GM10266 (cell line): ENCODE measurements at regions not wholly inside any gene's neighbourhood (a gene's known extent, or its start where the extent isn't known, plus 50 kb on each side); places are given as distances from the start of the nearest gene placed in this dataset.

Experiments used
- DNase-seq: peaks from one replicate; pipeline ENCODE4 v3.0.0; 2012; ENCODE audit errors: extremely low spot score
- CTCF ChIP-seq: IDR thresholded peaks from 2 replicates; pipeline ENCODE4 v1.5.1; 2012; ENCODE audit warnings: mild to moderate bottlenecking, low read depth; ENCODE audit not compliant: control insufficient read depth, insufficient read depth; ENCODE audit errors: missing control alignments

- DNase-seq = no peak
- TF ChIP-seq CTCF = no peak
Measured at GRCh38 chr20:57907131-57908000, 197.6 kb upstream of the PMEPA1 start.

DNA sequence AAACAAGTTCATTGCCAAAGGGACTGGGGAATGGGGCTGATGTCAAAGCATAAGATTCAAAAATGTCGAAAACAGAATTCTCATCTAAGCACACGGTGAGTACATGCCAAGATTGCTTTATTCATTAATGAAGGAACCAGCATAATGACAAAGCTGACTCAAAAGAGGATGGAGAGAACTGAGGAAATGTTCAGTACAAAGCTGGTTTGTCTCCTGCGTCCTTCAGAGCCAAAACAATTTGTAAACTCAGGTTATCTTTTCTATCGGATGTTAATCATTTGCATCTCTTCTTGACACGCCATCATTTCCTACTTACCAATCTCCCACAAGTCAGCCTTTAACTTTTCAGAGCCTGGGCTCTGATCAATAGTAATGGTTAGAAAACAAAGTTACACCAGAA lies 195.6 kb upstream of the PMEPA1 start:
- no peak for TF ChIP-seq CTCF
- DNase-seq = no peak

GRCh38 chr20:57904314-57905105 lies 194.7 kb upstream of the PMEPA1 start:
- DNase-seq = no peak
- no peak for TF ChIP-seq CTCF

- no peak for DNase-seq
Measured at GRCh38 chr20:57902473-57902872, 192.7 kb upstream of the PMEPA1 start.

DNA sequence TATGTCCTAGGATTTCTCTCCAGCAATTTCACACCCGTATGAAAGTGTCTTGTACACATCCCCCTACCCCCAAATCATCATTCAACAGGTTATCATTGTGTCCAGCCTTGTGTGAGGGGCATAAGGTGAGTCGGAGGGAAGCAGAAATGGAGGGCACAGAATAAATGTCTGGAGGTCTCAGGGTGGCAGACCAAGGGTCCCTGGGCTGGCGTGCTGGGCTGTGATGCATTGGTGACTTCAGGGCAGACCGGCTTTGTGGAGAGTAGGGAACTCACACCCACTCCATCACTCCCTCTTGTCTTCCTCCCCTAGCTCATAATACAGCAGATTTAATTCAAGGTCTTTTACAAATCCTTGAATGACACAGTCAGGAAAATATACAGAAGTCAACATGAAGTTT lies 191.7 kb upstream of the PMEPA1 start:
- DNase-seq = no peak
- TF ChIP-seq CTCF = no peak

More at GRCh38 chr20:57902473-57902872, 192.7 kb upstream of the PMEPA1 start:
- TF ChIP-seq CTCF = no peak

DNA sequence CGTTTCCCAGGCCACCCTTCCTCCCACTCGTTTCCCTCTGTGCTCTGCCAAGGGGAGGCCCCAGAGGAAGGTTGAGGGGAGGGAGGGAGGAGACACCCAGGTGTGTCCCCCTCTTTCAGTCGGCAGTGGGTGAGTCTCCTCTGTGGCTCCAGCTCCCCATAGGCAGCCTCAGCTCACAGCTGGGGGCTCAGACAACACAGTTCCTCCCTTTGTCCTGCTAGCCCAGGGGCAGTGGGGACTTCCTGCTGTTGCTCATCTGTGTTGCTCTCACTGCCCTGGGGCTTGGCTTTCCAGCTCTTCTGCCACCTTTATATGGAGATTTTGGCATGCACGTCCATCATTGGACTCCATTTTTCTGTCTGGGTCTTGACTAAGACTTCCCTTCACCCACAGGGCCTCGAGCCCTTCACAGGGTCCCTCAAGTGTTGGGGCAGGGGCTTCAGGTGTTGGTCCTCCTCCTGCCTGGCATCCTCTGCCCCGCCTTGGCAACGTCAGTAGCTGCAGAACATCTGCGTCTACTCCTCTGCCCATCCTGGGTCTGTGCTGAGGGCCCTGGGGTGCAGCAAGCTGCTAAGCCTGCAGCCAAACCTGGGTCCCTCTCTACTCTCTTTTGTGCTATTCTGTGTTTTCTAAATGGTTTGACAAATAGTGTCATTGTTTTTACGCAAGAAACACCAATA lies 190.6 kb upstream of the PMEPA1 start:
- TF ChIP-seq CTCF = no peak
- no peak for DNase-seq
